ENCODE measurements at regions not wholly inside any gene's neighbourhood (a gene's known extent, or its start where the extent isn't known, plus 50 kb on each side); places are given as distances from the start of the nearest gene placed in this dataset.
"Not testable (repeated sequence)": the region's sequence is repeated elsewhere in the genome, so short reads cannot be mapped to it uniquely, and the experiment has no call there.

- H3K4me3 Mint-ChIP-seq (ENCODE audit: unreplicated experiment) = no peak overlapping the region
- no peak for TF ChIP-seq CTCF (IDR thresholded peaks at IDR 0.05; ENCODE audit: partially characterized antibody, unreplicated experiment)
- H3K36me3 Mint-ChIP-seq (ENCODE audit: unreplicated experiment) = no peaks in the 10 kb centered on the region
- no peak for DNase-seq
- no peaks in the 10 kb centered on the region for H3K27me3 Mint-ChIP-seq (ENCODE audit: unreplicated experiment)
- H3K4me1 Mint-ChIP-seq (ENCODE audit: low read depth, unreplicated experiment) = no peaks in the 10 kb centered on the region
- no peaks in the 10 kb centered on the region for H3K9me3 Mint-ChIP-seq (ENCODE audit: unreplicated experiment)
- no peak overlapping the region for H3K27ac Mint-ChIP-seq (ENCODE audit: unreplicated experiment)
Measured at GRCh38 chrX:114006664-114007063, 577.2 kb upstream of the HTR2C start.

GRCh38 chrX:113996781-113997180, 587.1 kb upstream of the HTR2C start:
- no peak for TF ChIP-seq CTCF (IDR thresholded peaks at IDR 0.05; ENCODE audit: partially characterized antibody, unreplicated experiment)
- H3K27ac Mint-ChIP-seq (ENCODE audit: unreplicated experiment) = no peak overlapping the region
- no peaks in the 10 kb centered on the region for H3K9me3 Mint-ChIP-seq (ENCODE audit: unreplicated experiment)
- no peaks in the 10 kb centered on the region for H3K27me3 Mint-ChIP-seq (ENCODE audit: unreplicated experiment)
- no peaks in the 10 kb centered on the region for H3K4me1 Mint-ChIP-seq (ENCODE audit: low read depth, unreplicated experiment)
- H3K36me3 Mint-ChIP-seq (ENCODE audit: unreplicated experiment) = no peaks in the 10 kb centered on the region
- H3K4me3 Mint-ChIP-seq (ENCODE audit: unreplicated experiment) = no peak overlapping the region
- DNase-seq = no peak

- H3K27me3 Mint-ChIP-seq (ENCODE audit: unreplicated experiment); DNase-seq; H3K4me1 Mint-ChIP-seq (ENCODE audit: low read depth, unreplicated experiment); H3K9me3 Mint-ChIP-seq (ENCODE audit: unreplicated experiment); H3K36me3 Mint-ChIP-seq (ENCODE audit: unreplicated experiment); H3K27ac Mint-ChIP-seq (ENCODE audit: unreplicated experiment); H3K4me3 Mint-ChIP-seq (ENCODE audit: unreplicated experiment): not testable (repeated sequence)
Measured at GRCh38 chrX:113991720-113992119, 592.2 kb upstream of the HTR2C start.

- not testable (repeated sequence) for H3K27me3 Mint-ChIP-seq (ENCODE audit: unreplicated experiment); H3K27ac Mint-ChIP-seq (ENCODE audit: unreplicated experiment); H3K4me3 Mint-ChIP-seq (ENCODE audit: unreplicated experiment)
Measured at GRCh38 chrX:113990669-113991068, 593.2 kb upstream of the HTR2C start.

GRCh38 chrX:113988315-113988935, 595.5 kb upstream of the HTR2C start:
- not testable (repeated sequence) for H3K27ac Mint-ChIP-seq (ENCODE audit: unreplicated experiment); H3K9me3 Mint-ChIP-seq (ENCODE audit: unreplicated experiment); H3K4me3 Mint-ChIP-seq (ENCODE audit: unreplicated experiment); H3K36me3 Mint-ChIP-seq (ENCODE audit: unreplicated experiment); H3K4me1 Mint-ChIP-seq (ENCODE audit: low read depth, unreplicated experiment); H3K27me3 Mint-ChIP-seq (ENCODE audit: unreplicated experiment); DNase-seq

More at GRCh38 chrX:113990669-113991068, 593.2 kb upstream of the HTR2C start:
- not testable (repeated sequence) for H3K4me1 Mint-ChIP-seq (ENCODE audit: low read depth, unreplicated experiment); H3K9me3 Mint-ChIP-seq (ENCODE audit: unreplicated experiment); H3K36me3 Mint-ChIP-seq (ENCODE audit: unreplicated experiment)
- DNase-seq = peak; percentile 8

- DNase-seq = no peak
- Mint-ChIP-seq H3K36me3 (ENCODE audit: unreplicated experiment) (no peaks in the 10 kb centered on the region), H3K4me3 (ENCODE audit: unreplicated experiment) (no peak overlapping the region), H3K27ac (ENCODE audit: unreplicated experiment) (no peak overlapping the region), H3K9me3 (ENCODE audit: unreplicated experiment) (no peaks in the 10 kb centered on the region), H3K27me3 (ENCODE audit: unreplicated experiment) (no peaks in the 10 kb centered on the region), H3K4me1 (ENCODE audit: low read depth, unreplicated experiment) (no peaks in the 10 kb centered on the region)
- no peak for TF ChIP-seq CTCF (IDR thresholded peaks at IDR 0.05; ENCODE audit: partially characterized antibody, unreplicated experiment)
Measured at GRCh38 chrX:113986427-113986826, 597.5 kb upstream of the HTR2C start.
